ENCODE measurements at regions not wholly inside any gene's neighbourhood (a gene's known extent, or its start where the extent isn't known, plus 50 kb on each side); places are given as distances from the start of the nearest gene placed in this dataset.
"Not testable (repeated sequence)": the region's sequence is repeated elsewhere in the genome, so short reads cannot be mapped to it uniquely, and the experiment has no call there.

DNA sequence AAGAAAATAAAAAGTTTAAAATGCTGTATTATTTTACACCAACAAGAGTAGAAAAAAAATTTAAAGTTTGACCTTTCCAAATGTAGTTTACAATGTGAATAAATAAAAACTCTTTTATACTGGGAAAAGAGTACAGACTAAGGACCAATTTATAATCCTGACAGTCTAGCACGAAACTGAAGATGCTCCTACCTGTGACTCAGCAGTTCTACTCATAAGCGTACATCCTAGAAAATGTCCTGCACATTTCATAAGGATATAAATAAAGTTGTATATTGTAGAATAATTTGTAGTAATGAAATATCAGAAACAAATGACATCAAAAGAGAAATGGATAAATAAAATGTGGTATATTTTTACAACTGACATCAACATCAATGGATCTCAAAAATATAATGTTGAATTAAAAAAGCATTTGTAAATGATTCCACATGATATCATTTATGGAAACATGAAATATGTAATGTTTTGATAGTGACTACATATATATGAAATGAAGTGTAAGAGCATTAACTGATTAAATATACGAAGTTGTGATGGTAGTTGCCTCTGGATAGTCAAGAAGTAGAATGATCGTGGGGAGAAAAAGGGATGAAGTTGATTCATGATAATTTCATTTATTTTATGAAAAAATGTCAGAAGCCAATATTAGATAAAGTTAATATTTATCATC lies 161.3 kb upstream of the CBLB start:
- no peak for DNase-seq

DNA sequence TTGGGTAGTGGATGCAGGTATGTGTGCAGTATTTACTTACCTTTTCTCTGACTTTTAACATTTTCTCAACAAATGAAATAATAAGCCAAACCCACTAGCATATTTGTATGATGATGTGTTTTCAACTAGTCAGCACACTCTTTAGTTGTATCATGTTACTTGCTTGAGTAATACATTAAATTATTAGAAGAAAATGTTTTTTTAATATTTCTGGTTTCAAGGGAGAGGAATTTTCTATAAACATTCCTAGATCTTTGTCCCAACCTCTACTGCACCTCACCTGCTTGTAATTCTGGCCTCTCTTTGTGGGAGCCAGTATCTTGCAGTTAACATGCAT lies 161.8 kb upstream of the CBLB start:
- no peak for DNase-seq

DNA sequence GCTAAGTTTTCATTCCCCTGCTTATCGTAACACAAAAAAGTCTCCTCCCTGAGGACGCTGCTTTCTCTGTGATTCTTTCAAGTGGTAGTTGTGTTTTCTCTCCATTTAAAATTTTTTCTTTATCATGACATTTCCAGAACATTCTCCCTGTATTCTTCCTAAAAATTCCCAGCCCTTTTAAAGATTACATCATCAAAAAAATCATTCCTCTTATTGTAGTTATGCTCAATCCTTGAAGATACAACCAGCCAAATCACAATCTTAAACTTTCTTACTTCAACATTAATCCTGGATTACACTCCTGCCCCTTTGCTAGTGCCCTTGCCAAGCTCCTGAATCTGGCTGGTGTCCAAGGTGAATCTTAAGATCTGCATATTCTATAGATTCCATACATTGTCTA lies 163.7 kb upstream of the CBLB start:
- DNase-seq: no peak

DNA sequence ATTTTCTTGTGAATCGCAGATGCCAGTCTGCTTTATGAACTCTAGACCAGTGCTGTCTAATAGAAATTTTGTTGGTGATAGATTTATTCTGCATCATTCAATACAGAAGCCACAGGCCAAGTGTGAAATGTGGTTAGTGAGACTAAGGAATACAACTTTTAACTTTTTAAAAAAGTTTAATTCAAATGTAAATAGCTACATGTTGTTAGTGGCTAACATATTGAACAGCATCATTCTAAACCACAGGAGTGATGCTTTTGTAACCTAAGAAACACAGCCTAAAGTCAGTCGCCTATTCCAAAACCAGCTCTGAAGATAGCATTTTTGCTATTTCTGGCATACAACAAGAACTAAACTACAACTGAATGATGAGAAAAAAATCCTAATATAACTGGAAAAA lies 164.8 kb upstream of the CBLB start:
- no peak for DNase-seq

DNA sequence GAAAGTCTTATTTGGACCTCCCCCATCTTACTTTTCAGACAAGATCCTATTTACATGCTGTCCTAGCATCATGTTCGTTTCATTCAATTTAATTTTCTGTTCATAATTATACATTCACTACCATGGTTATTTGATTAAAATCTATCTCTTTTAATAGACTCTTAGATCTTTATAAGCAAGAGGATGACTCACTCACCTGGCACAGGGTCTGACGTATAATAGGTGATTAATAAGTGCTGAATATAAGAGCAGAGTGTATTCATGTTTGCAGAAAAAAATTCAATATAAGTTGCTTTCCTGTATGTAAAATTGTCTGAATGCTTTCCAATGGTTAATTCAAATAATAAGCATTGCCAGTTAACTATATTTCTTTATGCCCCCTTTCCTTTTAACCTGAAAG lies 165.5 kb upstream of the CBLB start:
- DNase-seq: no peak

DNA sequence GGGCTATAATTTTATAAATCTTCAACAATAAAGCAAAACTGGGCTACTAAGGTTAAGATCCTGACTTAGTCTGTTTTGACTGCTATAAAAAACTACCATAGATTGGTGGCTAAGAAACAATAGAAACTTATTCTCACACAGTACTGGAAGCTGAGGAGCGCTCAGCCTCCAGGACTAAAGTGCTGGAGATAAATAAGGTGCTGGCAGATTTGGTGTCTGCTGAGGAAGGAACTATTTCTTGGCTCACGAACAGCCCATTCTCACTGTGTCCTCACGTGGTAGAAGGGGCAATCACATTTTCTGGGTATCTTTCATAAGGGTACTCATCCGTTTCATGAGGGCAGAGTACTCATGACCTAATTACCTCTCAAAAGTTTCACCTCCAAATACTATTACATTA lies 166.8 kb upstream of the CBLB start:
- DNase-seq: no peak

DNA sequence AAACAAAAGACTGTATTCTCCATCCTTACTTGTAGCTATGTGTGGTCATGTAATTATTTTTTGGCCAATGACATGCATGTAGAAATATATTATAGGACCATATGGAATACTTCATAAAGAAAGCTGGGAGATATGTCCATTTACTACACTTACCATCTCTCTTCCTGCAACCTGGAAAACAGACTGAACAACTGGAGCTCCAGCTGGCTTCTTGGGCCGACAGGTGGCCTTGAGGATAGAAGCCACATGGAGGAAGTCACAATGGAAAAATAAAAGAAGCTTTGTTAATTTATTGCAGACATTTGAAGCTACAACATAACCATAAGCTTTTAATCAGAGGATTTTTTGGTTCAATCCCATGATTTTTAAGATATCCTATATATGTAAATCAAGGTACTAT lies 167.9 kb upstream of the CBLB start:
- DNase-seq: no peak

DNA sequence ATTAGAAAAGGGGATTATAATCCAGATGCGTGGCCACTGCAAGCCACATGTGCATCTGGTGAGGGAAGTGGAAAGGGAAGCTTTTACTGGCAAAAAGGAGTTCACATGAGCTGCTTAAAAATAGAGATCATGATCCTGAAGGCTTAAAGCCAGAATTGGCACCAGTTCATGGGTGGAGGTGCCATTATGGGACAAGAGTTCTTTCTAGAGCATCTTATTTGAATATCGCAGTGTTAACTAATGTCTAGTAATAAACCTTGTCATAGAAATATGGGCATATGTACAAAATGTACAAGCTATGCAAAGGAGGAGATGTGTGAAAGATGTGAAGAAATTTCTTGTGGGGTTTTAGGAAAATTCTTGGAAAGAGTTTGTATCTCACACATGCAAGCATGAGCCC lies 178.4 kb upstream of the CBLB start:
- DNase-seq: no peak

DNA sequence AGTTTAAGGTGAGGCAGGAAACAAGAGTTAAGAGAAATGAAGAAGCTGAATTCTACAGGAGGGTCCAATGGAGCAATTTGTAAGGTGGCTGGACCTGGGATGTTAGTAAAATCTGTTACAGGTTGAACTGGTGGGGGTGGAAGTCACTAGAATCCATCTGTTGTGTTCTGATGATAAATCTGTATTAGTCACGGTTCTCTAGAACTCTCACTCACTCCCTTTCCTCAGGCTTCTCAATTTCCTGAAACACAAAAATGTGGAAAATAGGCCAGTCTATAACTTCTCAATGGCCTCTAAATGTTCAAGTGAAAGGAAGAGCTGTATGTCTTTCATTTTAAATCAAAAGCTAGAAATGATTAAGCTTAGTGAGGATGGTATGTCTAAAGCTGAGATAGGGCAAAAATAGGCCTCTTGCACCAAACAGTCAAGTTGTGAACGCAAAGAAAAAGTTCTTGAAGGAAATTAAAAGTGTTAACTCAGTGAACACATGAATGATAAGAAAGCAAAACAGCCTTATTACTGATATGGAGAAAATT lies 180.2 kb upstream of the CBLB start:
- no peak for DNase-seq

DNA sequence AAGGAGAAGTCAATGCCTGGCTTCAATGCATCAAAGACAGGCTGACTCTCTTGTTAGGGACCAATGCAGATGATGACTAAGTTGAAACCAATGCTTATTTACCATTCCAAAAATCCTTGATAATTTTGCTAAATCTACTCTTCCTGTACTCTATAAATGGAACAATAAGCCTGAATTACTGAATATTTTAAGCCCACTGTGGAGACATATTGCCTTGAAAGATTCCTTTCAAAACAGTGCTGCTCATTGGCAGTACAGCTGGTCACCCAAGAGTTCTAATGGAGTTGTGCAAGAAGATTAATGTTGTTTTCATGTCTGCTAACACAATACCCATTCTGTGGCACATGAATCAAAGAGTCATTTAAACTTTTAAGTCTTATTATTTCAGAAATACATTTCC lies 181.0 kb upstream of the CBLB start:
- no peak for DNase-seq

DNA sequence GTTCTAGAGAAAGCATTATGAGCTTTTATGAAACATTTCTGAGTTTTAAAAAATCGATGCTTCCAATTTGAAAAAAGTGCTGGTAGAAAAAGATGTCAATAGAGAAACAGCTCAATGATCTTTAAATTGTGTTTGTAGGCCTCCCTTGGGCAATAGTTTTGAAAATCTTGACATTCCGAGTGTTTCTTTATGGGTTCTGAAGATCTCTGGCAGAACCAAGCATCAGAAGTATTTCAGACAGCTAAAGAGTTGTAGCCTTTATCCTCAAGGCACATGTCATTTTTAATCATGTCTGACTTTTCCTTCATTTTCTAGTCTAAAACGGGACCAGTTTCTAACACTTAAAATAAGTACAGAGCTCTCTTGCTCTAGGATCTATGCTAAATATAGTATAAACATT lies 188.1 kb upstream of the CBLB start:
- no peak for DNase-seq

DNA sequence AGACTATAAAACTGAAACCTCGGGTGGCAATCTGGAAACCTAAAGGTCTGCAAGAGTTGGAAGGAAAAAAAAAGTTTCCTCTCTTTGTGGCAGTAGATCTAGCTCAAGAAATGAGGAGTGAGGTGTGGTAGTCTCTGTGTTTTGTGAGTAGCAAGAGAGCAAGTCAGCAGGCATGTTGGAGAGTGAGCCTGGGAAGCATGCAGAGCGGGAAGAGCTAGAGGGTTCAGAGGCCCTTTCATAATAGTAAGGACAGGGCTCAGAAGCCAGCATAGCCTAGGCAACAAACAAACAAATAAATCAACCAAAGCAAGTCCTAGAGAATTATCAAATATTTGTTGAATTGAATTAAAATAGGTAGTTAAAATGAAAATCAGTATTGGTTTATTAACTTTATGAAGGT lies 189.7 kb upstream of the CBLB start:
- no peak for DNase-seq

DNA sequence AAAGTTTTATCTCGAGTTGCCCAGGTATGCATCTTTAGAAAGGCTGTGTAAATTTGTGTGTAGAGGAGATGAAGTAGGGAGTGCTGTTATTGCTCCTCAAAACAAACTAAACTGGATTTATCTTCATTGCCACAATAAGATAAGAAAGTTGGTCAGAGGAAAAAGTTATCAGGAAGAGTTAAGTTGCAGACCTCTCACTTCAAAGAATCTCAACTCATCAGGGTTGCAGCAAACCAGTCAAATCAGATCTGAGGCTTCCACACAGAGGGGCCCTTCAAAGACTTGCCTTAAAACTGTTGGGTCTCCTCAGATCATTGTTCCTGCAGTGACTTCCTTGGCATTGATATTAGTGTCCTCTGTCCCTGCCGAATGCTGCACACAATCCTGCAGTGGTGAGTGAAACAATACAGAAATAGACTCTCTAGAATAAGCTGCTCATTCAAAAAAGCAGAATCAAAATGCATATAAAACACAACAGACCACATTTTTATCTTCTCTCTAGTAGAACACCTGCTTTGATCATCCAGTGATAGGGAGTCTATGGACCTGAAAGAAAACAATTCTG lies 191.2 kb upstream of the CBLB start:
- no peak for DNase-seq

DNA sequence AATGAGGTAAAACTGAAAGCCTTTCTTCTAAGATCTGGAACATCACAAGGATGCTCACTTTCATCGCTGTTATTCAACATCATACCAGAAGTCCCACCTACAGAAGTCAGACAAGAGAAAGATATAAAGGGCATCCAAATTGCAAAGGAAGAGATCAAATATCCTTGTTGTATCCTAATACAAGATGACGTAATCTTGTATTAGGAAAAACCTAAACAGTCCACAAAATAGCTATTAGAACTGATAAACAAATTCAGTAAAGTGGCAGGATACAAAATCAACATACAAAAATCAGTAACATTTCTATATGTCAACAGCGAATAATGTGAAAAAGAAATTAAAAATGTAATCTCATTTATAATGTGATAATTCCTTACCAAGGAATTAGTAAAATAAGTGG lies 195.1 kb upstream of the CBLB start:
- no peak for DNase-seq

DNA sequence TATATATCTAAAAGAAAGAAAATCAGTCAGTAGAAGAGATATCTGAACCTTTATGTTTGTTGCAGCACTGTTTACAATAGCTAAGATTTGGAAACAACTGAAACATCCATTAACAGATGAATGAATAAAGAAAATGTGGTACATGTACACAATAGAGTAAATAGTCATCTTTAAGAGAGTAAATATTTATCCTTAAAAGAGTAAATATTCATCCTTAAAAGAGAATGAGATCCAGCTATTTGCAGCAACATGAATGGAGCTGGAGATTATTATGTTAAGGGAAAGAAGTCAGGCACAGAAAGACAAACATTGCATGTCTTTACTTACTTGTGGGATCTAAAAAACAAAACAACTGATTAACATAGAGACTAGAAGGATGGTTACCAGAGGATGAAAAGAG lies 197.0 kb upstream of the CBLB start:
- no peak for DNase-seq

DNA sequence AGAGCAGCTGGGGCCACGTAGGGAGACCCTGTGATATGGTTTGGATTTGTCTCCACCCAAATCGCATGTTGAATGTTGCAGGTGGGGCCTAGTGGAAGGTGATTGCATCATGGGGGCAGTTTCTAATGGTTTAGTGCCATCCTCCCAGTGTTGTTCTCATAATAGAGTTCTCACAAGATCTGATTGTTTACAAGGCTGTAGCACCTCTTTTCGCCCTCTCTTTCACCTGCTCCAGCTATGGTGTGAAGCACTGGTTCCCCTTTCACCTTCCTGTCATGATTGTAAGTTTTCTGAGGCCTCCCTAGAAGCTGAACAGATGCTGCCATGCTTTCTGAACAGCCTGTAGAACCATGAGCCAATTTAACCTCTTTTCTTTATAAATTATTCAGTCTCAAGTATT lies 198.9 kb upstream of the CBLB start:
- DNase-seq: no peak

DNA sequence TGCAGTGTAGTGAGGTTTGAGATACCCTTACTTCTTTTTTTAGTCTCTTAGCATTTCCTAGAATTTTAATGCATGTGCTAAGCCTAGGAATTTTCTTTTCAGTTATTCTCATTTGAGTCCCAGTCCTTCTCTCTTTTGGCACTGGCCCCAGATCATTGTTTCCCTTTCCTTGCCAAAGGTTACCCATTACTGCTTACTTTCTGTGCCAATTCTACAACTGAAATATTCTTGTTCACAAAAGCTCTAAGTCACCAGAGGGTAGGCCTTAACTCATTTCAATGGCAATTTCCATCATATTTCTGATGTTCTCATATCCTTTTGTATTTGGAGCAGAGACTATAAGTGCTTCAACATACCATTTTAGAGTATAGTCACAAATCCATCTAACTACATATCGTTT lies 199.6 kb upstream of the CBLB start:
- DNase-seq: no peak

DNA sequence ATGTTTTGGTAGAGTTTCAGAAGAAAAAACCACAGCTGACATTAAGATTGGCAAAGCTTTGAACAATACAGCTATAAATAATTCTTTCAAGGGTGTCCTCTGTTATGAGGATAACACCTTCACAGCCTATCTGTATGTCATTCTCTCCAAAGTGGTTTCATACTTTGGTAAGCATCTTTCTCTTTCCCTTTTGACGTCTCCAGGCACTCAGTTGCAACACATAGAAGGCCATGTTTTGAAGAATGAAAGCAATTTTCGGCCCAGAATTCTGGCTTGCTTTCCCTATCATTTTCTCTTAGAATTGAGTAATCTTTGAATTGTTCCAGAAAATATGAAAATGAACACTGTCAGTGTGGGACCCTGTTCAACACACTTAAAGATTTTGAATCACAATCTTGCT lies 200.0 kb upstream of the CBLB start:
- DNase-seq: no peak

DNA sequence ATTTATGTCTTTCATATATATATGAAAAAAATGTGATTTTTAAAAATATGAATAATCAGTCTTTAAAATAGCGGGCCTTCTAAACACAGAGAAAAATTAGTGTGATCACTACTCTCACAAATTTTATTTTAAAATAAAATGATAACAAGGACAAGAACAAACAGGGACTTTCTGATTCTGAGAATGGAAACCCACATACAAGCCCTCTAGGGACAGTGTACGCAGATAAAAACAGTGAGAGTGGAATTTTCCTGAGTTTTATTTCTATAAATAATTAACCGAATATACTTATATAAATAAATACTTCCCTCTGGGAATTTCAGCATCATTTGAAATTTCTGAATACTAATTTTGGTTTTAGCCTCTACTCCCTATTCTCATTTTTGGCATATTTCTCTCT lies 201.4 kb upstream of the CBLB start:
- no peak for DNase-seq

DNA sequence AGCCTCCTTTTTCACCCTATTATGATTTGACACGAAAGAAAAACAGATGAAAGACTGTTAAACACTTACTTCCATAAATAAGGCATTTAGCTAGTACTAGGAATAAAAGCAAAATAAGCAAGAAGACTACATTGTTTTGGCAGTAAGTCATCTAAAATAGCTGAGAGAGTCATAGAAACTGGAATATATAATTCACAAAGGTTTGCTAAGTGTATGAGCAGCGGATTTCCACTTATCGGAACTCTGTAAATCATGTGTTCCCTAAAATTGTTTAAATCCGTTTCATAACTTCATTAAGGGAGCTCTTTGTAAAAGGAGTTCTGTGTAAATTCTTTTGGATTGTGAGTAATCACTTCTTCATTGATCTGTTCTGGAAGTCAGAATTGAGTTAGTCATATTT lies 202.5 kb upstream of the CBLB start:
- DNase-seq: no peak

DNA sequence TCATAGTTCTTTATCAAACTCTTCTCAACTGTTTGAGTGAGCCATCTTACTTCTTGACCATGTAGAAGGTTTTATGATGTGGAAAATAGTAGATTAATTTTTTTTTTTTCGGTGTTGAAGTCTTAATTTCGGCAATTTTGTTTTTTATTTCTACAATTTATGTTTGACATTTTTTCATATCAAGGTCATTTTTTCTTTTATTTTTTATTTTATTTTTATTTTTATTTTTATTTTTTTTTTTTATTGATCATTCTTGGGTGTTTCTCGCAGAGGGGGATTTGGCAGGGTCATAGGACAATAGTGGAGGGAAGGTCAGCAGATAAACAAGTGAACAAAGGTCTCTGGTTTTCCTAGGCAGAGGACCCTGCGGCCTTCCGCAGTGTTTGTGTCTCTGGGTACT lies 203.8 kb upstream of the CBLB start:
- not testable (repeated sequence) for DNase-seq

DNA sequence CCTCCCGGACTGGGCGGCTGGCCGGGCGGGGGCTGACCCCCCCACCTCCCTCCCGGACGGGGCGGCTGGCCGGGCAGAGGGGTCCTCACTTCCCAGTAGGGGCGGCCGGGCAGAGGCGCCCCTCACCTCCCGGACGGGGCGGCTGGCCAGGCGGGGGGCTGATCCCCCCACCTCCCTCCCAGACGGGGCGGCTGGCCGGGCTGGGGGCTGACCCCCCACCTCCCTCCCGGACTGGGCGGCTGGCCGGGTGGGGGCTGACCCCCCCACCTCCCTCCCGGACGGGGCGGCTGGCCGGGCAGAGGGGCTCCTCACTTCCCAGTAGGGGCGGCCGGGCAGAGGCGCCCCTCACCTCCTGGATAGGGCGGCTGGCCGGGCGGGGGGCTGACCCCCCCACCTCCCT lies 205.0 kb upstream of the CBLB start:
- DNase-seq: not testable (repeated sequence)

DNA sequence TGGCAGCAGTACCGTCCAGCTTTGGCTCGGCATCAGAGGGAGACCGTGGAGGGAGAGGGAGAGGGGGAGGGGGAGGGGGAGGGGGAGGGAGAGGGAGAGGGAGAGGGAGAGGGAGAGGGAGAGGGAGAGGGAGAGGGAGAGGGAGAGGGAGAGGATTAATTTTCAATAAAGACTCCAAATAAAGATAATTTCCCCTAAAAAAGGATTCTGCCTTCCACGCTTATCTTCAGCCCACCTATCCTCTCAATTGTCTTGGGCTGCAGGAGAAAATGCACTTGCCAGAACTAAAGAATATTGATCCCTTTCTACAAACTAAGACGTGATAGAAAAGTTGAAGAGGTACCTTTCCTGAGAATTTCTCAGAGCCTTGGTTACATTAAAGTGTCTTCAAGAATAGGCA lies 206.9 kb upstream of the CBLB start:
- not testable (repeated sequence) for DNase-seq

DNA sequence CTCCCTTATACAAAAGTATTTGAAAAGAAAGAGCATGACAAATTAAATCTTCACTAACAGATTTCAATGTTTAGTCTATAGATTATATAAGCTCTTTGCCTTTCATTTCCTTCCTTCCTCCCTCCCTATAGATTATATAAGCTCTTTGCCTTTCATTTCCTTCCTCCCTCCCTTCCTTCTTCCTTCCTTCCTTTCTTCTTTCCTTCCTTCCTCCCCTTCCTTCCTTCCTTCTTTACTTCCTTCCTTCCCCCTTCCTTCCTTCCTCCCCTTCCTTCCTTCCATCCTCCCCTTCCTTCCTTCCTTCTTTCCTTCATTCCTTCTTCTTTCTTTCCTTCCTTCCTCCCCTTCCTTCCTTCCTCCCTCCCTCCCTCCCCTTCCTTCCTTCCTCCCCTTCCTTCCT lies 209.8 kb upstream of the CBLB start:
- DNase-seq: no peak

DNA sequence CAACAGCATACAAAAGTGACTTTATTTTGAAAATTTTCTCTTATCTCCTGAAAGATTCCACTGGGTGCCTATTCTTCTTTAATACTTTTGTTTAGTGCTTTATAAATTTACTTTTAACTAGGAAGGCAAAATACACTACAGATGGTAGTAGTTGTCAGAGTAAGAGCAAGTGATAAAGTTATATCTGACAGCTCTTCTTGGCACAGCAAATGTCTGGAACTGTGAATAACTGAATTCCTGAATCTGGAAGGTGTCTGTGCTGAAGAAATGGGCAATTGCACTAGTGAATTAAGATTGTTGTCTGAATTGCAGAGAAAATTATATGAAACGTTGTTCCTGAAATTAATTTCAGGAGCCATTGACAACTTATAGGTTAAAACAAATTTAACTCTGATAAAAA lies 213.8 kb upstream of the CBLB start:
- no peak for DNase-seq

Measured in activated naive CD4-positive, alpha-beta T cell (primary cell).